ENCODE measurements at regions not wholly inside any gene's neighbourhood (a gene's known extent, or its start where the extent isn't known, plus 50 kb on each side); places are given as distances from the start of the nearest gene placed in this dataset.
"Not testable (repeated sequence)": the region's sequence is repeated elsewhere in the genome, so short reads cannot be mapped to it uniquely, and the experiment has no call there.

DNA sequence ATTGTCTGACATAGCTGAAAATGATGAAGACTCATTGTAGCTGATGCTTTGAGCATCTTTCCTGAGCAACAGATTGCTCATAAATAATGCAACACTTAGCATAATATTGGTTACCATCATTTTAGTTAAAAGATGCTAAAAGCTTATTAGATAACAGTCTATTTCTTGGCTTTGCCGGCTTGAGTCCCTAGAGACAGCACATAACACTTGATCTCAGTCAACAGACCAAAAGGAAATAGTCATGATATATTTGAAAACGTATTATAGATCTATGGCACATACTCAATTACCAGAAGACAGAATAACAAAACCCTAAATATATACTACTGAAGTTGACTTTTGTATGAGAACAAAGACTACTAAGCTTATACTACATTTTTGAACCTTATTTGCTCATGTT is 846.7 kb upstream of the EPHA5 start:
- DNase-seq = no peak

DNA sequence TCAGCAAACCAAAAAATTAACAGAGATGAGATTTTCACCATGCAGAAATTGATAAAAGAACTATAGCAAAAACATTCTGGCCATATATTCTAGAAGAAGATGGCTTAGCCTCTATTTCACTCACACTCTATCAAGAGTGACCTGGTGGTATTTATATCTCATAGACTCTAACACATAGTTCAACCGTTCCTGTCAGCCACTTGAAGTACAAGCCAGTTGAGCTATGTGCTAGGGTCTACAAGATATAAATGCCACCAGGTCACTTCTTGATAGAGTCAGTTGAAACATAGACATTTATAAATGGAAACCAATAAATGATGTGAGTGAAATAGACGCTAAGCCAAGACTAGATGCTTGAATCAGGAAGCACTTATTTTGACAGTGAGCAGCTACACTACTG is 836.7 kb upstream of the EPHA5 start:
- DNase-seq = no peak

DNA sequence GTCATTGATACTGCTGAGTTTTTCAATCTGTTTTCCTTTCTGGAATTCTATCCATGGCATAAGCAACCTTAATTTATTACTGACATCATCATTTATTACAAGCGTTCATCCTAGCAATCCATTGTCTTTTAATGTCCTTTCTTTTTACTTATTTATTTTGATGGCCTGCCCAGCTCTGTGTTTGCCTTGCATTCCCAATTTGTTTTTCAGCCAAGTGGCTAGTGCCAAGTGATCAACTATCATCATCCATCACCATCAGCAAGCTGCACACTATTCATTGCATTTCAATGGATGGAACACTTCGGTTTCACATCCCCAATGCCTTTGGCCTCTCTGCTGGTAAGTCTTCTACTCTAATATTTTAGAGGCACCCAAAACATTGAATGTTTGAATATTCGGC is 831.7 kb upstream of the EPHA5 start:
- no peak for DNase-seq

GRCh38 chr4:66490729-66491128 is 820.4 kb upstream of the EPHA5 start:
- DNase-seq = no peak

- DNase-seq = no peak
These were observed 819.6 kb upstream of the EPHA5 start for GRCh38 chr4:66489783-66490452.

DNA sequence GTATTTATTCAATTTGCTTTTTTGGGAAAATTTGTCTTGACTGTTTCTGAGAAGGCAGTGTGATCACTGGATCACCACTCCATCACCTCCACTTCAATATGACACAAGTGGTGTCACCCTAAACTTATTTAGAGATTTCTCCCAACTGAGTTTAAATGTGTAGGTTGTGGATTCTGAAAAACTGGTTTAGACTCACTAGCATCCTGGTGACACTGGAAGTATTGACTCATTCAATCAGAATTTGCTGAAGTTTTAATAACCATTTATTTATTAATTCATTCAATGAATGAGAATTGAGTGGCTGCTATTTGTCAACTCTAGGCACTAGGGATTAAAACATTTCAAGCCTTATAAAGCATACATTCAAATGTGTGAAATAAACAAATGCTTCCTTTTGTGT is 819.1 kb upstream of the EPHA5 start:
- no peak for DNase-seq

- no peak for DNase-seq
These were observed 815.8 kb upstream of the EPHA5 start for GRCh38 chr4:66486068-66486467.

DNA sequence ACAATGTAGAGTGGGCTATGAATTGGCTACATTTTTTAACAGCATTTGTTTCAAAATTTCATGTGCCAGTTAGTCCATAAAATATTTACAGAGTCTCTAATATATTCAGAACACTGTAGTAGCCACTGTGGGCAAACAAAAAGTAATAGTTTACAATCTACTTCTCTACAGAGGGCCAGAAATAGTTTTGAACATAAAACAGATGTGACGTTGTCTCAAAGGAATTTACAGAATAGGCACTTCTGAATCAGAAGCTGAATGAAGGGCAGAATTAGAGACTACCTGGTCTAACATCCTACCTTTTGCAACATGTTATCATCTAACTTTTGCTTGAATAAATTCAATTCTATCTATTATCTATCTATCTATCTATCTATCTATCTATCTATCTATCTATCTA is 811.9 kb upstream of the EPHA5 start:
- DNase-seq = no peak

DNA sequence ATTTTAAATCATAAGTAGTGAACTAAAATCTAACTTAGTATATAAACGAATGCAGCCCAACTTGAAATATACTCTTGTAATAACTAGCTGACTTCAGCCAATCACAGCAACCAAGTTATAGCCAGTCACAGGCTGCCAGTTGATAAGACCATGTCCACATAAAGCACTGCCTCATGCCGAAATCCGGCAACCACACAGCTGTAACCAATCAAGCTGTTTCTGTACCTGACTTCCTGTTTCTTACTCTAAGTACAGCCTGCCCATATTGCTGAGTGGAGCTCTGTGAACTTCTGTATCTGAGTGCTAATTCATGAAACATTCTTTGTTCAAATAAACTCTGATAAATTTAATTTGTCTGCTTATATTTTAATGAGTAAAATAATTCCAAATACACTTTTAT is 805.3 kb upstream of the EPHA5 start:
- no peak for DNase-seq

DNA sequence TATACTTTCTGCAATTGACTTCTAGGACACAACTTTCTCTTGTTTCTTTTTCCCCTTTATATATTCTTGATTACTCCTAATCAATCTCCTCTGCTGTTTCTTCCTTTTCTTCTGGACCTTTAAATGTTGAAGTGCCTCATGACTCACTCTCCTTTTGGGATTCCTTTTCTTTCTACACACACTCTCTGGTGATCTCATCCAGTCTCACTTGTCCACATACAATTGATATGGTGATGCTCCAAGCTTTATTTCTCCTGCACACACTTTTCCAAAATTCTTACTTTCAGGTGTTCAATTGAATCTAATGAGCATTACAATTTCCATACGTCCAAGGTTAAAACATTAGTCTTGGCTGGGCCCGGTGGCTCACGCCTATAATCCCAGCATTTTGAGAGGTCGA is 794.8 kb upstream of the EPHA5 start:
- no peak for DNase-seq

- DNase-seq = not testable (repeated sequence)
These were observed 792.6 kb upstream of the EPHA5 start for GRCh38 chr4:66462890-66463289.

DNA sequence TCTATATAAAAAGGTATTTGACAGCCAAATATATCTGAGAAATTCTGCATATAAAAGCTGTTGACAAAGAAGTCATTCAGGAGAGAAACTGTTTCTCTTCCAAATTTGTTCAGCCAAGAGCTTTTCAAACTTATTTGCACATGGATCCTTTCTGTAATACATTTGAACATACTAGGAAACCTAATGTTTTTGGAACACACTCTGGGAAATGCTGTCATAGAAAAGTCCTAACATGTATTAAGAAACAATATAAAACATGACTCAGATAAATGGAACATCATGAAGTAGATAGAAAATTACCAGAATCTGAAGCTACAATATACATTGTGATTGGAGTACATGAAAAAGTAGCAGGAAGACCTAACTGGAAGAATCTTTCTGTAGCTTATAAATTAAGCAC is 781.5 kb upstream of the EPHA5 start:
- no peak for DNase-seq

DNA sequence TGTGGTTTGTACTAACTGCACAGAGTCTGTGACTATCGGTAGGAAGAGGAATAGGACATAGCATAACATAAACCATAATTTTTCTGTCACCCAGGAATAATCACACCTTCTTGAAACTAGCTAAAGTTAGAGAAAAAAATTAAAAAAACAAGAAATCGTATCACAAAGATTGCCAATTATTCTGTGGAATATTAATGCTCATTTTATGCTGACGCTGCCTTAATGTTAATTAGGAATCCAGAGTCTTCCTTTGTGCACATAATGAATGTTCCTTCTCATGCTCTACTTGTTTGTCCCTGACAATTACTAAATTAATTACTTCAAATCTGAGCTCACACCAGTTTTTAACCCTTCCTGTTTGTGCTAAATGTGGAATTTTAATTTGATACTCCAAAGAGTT is 772.7 kb upstream of the EPHA5 start:
- no peak for DNase-seq

DNA sequence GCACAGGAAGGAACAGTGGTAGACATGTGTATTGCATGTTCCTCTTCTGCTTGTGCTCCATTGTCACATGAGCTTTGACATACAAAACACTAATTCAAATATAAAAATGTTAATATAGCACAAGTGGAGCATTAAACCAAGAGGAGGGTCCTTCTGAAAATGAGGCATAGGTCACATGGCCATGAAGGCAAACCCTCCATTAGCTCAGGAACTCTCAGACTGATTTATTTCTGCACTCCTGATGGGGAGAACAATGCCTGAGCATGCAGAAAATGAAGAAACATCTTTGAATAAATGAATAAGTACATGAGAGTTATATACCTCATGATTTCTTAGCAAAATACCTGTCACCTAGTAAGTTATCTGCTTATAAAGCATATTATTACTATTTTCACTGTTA is 769.2 kb upstream of the EPHA5 start:
- DNase-seq = no peak

DNA sequence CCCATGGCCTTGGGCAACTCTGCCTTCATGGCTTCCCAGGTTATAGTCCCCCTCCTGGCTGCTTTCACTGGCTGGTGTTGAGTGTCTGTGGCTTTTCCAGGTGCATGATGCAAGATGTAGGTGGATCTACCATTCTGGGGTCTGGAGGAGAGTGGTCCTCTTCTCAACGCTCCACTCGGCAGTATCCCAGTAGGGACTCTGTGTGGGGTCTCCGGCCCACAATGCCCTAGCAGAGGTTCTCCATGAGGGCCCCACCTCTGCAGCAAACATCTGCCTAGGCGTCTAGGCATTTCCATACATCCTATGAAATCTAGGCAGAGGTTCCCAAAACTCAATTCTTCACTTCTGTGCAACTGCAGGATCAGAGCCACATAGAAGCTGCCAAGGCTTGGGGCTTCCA is 763.4 kb upstream of the EPHA5 start:
- DNase-seq = no peak

DNA sequence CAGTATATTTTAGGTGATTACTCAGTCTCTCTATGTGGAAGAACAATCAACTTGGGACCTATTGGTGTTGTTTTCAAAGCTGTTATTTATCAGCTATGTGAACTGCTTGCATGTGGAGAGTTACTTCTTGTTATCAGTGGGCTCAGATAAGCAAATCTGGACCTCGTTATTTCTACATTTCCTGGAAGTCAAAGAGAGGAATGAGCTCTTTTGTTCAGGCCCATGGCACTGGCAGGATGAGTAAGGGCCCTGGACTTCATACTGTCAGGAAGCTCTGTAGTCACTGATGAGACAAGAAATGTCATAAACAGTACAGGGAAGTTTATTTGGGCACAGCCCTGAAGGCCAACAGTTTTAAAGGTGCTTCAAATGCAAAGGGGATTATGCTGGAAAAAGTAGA is 760.6 kb upstream of the EPHA5 start:
- DNase-seq = no peak

GRCh38 chr4:66429276-66429675 is 759.0 kb upstream of the EPHA5 start:
- DNase-seq = no peak

DNA sequence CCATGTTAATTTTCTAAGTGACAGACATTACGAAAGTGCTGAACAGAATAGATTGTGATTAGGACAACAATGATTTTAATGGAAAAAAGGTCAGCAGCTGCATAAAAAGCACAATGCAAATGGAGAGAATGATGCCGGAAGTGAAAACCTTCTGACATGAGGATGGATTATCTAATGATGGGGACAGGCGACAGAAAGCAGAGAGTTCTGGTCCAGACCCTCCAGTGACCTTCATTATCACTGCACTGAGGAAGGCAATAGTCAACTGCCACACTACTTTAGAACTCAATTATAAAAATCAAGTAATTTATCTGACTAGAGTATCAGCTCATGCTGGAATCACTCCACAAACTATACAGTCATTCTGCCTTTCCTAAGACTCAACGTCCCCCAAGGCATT is 746.1 kb upstream of the EPHA5 start:
- DNase-seq = no peak

DNA sequence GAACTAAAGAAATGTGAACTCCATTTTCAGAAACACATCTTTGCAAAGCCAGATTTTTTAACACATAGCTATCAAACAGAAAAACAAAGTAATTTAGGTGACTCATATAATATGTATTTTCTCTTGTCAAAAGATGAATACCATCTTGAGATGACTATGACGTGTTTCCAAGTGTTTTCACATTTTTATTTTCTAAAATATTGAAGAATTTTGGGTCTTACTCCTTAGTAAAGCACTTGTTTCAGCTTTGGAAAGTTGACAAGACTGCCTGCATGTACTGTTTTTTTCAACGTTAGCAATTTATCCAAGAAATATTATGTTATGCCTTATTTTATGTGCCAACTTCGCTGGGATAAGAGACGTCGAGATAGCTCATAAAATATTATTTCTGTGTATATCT is 733.9 kb upstream of the EPHA5 start:
- no peak for DNase-seq

DNA sequence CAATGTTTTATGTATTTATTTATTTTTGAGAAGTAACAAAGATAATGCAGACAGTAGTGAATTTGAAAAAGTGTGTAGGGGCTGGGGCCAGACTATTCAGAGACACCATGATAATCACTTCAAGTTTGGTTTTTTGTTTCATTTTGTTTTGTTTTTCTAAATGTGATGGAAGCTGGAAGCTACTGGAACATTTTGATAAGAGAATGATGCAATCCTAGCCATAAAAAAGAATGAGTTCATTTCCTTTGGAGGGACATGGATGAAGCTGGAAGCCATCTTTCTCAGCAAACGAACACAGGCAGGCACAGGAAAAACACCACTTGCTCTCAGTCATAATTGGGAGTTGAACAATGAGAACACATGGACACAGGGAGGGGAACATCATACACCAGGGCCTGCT is 706.6 kb upstream of the EPHA5 start:
- DNase-seq = no peak

- DNase-seq = no peak
These were observed 706.1 kb upstream of the EPHA5 start for GRCh38 chr4:66376396-66376795.

DNA sequence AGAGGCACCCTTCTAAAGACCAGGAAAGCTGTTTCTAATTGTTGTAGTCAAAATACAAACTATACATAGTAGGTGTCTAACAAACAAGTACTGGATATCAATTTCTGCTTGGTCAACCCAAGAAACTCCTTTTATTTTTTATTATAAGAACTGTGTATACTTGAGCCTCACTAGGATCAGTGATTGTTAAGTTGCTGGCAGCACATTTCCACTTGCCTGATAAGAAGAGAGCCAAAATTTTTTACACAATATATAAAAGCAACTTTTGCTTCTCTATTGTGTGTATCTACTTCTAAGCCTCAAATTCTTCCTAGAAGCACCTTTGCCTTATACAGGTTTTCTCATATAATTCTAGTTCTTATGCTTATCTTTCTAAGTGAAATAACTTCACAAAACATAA is 703.0 kb upstream of the EPHA5 start:
- no peak for DNase-seq

DNA sequence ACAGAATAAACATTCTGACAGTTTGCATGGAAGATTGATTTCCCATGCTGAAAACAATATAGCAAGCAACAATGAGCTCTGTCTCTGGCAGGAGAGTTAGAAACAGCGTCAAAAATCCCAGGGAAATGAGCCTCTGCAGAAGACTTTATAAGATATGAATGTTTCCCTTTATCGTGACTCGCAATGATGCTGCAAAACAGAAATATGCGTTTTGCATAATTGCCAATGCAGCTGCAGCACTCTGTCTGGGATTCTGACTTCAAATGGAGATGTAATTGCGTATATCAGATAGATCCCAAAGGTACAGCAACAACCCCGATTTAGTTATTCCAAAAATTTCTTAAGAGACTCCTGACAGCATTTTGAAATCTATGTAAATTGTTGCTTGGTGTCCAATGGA is 702.4 kb upstream of the EPHA5 start:
- no peak for DNase-seq

DNA sequence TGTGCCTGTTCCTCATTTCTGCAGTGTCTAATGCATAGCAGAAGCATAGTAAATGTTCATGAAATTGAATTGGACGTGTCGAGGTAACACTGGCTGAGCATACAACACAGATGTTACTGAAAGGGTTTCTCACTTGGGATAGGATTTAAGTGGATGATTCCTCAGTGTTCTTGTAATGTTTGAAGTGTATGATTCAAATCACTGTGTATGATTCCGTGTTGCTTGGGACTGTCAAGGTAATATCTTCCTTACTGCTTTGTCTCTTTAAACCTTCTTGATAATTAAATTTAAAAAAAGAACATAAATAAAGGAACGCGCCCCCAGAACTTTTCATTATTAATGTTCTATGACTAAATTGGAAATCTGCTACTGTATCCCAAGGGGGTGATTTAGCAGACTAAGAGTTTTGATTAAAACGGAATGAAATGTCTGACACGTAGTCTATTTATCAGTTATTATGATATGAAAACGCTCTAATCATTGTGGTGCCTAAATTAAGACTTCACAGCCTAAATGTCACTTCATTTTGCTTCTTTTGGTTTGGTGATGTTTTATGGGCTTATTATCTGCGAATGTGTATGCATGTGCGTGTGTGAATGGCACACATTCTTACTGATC is 696.9 kb upstream of the EPHA5 start:
- no peak for DNase-seq

DNA sequence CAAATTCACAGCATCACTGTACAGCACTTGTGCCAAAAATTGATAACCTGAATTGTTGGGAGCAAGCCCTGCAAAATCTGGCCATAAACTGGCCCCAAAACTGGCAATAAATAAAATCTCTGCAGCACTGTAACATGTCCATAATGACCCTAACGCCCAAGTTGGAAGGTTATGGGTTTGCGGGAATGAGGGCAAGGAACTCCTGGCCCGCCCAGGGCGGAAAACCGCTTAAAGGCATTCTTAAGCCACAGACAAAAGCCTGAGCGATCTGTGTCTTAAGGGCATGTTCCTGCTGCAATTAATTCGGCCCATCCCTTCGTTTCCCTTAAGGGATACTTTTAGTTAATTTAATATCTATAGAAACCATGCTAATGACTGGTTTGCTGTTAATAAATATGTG is 690.1 kb upstream of the EPHA5 start:
- DNase-seq = not testable (repeated sequence)

All from 8988T (cell line).